MCF 10A (cell line): ENCODE measurements at regions not wholly inside any gene's neighbourhood (a gene's known extent, or its start where the extent isn't known, plus 50 kb on each side); places are given as distances from the start of the nearest gene placed in this dataset.

Source experiments
- BruUV-seq: library from RNA; stranded (reverse); fragments of 400-500 nt; replicated peaks from 2 replicates; lab custom pipeline; 2021; lab: Mats Ljungman, UMichigan
- CTCF ChIA-PET: fragments of 300-600 bp; sonication (Branson Sonifier 250); formaldehyde crosslinking; extraction: SDS; loops from one replicate; lab custom pipeline; 2021; ENCODE audit warnings: antibody characterized with exemption, inconsistent platforms; lab: Yijun Ruan, JAX
- POLR2A ChIA-PET: fragments of 300-600, 350-650 bp; sonication (Branson Sonifier 250); formaldehyde crosslinking; extraction: SDS; loops from one replicate; lab custom pipeline; 2020; ENCODE audit warnings: antibody characterized with exemption, inconsistent platforms; lab: Yijun Ruan, JAX
- DNase-seq: peaks from one replicate; pipeline ENCODE4 v3.0.0-alpha.2; 2018; ENCODE audit not compliant: unreplicated experiment
- H3K27ac Mint-ChIP-seq: one replicate; pipeline ENCODE4 v1.8.0; 2022; ENCODE audit warnings: mild to moderate bottlenecking, low read depth, mixed read lengths; ENCODE audit not compliant: unreplicated experiment
- H3K27me3 Mint-ChIP-seq: one replicate; pipeline ENCODE4 v1.8.0; 2022; ENCODE audit warnings: mixed read lengths; ENCODE audit not compliant: insufficient read depth, unreplicated experiment
- H3K36me3 Mint-ChIP-seq: one replicate; pipeline ENCODE4 v1.8.0; 2022; ENCODE audit warnings: mild to moderate bottlenecking, moderate library complexity, mixed read lengths; ENCODE audit not compliant: insufficient read depth, unreplicated experiment
- H3K4me1 Mint-ChIP-seq: one replicate; pipeline ENCODE4 v1.8.0; 2022; ENCODE audit warnings: mixed read lengths; ENCODE audit not compliant: insufficient read depth, unreplicated experiment
- H3K4me3 Mint-ChIP-seq: one replicate; pipeline ENCODE4 v1.8.0; 2022; ENCODE audit warnings: mild to moderate bottlenecking, moderate library complexity, mixed read lengths; ENCODE audit not compliant: unreplicated experiment
- H3K9me3 Mint-ChIP-seq: one replicate; pipeline ENCODE4 v1.8.0; 2022; ENCODE audit warnings: mixed read lengths; ENCODE audit not compliant: unreplicated experiment
- intact Hi-C: fragments of 100-400 bp; cut with micrococcal nuclease; formaldehyde crosslinking; loops from 2 replicates; pipeline ENCODE4 v1.14.1; 2022
- TF ChIP-seq, protein P1 (sequence below): fragments of 200-600 bp; IDR thresholded peaks from one replicate; pipeline ENCODE4 v1.8.0; 2022; ENCODE audit warnings: antibody characterized with exemption, mild to moderate bottlenecking; ENCODE audit not compliant: unreplicated experiment

DNA sequence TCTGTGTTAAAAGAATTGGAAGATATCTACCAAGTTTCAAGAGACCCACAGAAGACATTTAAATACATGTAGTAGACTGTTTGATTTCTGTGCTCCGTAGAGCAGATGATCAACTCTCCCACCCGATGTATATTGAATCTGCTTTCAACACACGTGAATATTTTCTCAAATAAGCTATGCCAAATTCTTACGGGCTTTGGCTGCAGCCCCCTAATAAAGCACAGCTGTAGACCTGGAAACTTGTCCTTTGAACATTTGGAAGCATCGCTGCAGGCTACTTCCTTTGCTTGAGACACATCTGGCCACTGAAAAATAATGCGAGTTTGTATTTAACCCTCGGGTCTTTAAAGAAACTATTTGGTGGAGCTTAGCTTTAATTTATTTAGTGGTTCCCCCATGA is 98.3 kb upstream of the SELENOK start:
- no peak overlapping the region for H3K4me3 Mint-ChIP-seq
- H3K27me3 Mint-ChIP-seq = no peaks in the 10 kb centered on the region
- POLR2A ChIA-PET = no interaction called here

DNA sequence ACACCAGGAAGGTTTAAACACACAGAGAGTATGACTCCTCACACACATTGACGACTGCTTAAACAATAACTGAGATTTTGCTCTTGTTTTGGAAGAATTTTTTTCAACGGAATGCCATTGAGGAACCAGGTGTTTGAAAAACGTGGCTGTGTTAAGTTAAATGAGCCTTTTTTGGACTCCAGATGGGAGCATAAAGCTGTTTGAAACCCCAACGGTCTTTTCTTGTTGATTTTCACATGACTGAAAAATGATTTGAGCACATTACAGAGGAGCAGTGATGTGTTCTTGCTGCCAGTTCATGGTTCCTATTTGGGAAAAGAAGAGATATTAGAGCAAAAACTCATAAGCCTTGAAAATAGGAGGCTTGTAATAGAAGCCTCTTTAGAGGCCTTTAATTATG is 97.8 kb upstream of the SELENOK start:
- DNase-seq = no peak
- intact Hi-C loops = no loop called here
- Mint-ChIP-seq H3K27ac (no peak overlapping the region), H3K4me1 (no peaks in the 10 kb centered on the region), H3K4me3 (no peak overlapping the region), H3K9me3 (no peaks in the 10 kb centered on the region), H3K27me3 (no peaks in the 10 kb centered on the region), H3K36me3 (no peaks in the 10 kb centered on the region)
- CTCF ChIA-PET = no interaction called here
- POLR2A ChIA-PET = no interaction called here
- no TSS peak for BruUV-seq
- TF ChIP-seq, protein P1, sequence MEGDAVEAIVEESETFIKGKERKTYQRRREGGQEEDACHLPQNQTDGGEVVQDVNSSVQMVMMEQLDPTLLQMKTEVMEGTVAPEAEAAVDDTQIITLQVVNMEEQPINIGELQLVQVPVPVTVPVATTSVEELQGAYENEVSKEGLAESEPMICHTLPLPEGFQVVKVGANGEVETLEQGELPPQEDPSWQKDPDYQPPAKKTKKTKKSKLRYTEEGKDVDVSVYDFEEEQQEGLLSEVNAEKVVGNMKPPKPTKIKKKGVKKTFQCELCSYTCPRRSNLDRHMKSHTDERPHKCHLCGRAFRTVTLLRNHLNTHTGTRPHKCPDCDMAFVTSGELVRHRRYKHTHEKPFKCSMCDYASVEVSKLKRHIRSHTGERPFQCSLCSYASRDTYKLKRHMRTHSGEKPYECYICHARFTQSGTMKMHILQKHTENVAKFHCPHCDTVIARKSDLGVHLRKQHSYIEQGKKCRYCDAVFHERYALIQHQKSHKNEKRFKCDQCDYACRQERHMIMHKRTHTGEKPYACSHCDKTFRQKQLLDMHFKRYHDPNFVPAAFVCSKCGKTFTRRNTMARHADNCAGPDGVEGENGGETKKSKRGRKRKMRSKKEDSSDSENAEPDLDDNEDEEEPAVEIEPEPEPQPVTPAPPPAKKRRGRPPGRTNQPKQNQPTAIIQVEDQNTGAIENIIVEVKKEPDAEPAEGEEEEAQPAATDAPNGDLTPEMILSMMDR = no peak

More for the DNA sequence above, 98.3 kb upstream of the SELENOK start:
- H3K36me3 Mint-ChIP-seq = no peaks in the 10 kb centered on the region
- H3K27ac Mint-ChIP-seq = no peak overlapping the region
- H3K4me1 Mint-ChIP-seq = no peaks in the 10 kb centered on the region
- TF ChIP-seq, protein P1 = no peak
- intact Hi-C loops = no loop called here
- no peak for DNase-seq
- no peaks in the 10 kb centered on the region for H3K9me3 Mint-ChIP-seq
- BruUV-seq = no TSS peak
- CTCF ChIA-PET = no interaction called here

GRCh38 chr3:53978386-53978785 is 86.7 kb upstream of the SELENOK start:
- CTCF ChIA-PET = no interaction called here
- POLR2A ChIA-PET = no interaction called here
- TF ChIP-seq, protein P1 = no peak
- Mint-ChIP-seq H3K4me3 (no peak overlapping the region), H3K36me3 (no peaks in the 10 kb centered on the region), H3K27me3 (peaks cover 12% of the 10 kb centered on the region), H3K4me1 (no peaks in the 10 kb centered on the region), H3K27ac (no peak overlapping the region), H3K9me3 (peaks cover 4% of the 10 kb centered on the region)
- intact Hi-C loops = no loop called here
- DNase-seq = no peak
- no TSS peak for BruUV-seq

DNA sequence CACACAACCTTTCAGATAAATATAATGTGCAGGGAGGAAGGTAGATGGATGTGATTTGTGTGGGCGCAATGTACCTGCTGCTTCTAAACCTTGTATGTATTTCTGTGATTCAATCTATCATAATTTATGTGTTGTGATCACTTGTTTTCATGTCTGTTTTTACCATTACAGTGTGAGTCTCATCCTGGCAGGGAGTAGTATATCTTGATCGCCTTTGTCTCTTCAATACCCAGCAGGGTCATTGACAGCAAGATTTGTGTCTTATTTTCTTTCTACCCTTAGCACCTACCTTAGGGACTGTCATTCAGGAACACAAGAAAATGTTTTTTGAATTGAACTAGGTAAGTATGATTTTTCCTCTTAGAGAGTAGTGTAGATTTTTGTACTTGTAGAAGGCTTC is 83.7 kb upstream of the SELENOK start:
- Mint-ChIP-seq H3K9me3 (peaks cover 15% of the 10 kb centered on the region), H3K4me3 (no peak overlapping the region)
- intact Hi-C loops = no loop called here

More for the DNA sequence above, 83.7 kb upstream of the SELENOK start:
- no peak overlapping the region for H3K27ac Mint-ChIP-seq
- no TSS peak for BruUV-seq
- ChIA-PET CTCF (interaction anchor here (0.6 kb wide), 1 partner anchor 19 kb away, joined by 4 read pairs; no protein-coding TSS in a partner anchor), POLR2A (interaction anchor here (0.7 kb wide), 1 partner anchor 10 kb away, joined by 3 read pairs; no protein-coding TSS in a partner anchor)
- H3K36me3 Mint-ChIP-seq = no peaks in the 10 kb centered on the region
- TF ChIP-seq, protein P1 = no peak
- no peaks in the 10 kb centered on the region for H3K4me1 Mint-ChIP-seq
- H3K27me3 Mint-ChIP-seq = peaks cover 12% of the 10 kb centered on the region
- DNase-seq = no peak
